ENCODE measurements at regions not wholly inside any gene's neighbourhood (a gene's known extent, or its start where the extent isn't known, plus 50 kb on each side); places are given as distances from the start of the nearest gene placed in this dataset.

DNA sequence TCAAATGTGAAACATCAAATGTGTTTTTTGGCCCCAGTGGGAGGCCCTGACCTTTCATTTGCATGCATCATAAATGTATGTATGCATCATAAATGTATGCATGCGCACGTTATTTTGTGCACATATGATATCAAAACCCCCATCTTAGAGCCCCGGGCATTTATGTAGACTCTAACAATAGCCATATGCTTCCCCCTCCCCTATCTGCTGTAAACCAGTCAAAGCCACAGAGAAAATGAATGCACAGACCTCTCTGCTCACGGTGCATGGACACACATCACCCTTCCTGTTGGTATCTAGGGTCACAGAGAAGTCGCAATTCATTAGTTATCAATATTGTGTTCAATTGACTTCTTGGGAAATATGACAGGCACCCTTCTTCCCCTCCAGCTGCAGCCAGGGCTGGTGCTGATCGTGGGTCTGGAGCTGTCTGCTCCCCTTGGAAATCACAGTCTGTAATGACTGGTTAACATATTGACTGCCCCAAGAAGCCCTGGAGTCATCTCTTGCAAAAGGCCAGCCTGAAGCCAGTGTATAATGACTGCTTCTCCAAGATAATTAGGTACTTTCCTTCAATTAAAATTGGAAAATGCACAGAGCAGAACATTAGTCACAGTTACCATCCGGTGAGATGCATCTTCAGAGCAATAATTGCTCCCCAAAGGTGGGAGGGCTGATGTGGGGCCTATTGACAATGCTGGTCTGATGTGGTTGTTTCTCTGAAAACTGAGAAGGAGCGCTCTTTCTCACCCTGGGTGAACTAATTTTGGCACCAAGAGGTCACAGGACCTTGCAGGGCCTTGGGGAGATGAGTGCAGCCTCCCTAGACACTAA is 532.2 kb downstream of the CDH26 start:
- Histone ChIP-seq H3K36me3 (ENCODE audit: insufficient read depth, low read length) (no peaks in the 10 kb centered on the region), H3K4me1 (ENCODE audit: insufficient read depth, low read length) (no peaks in the 10 kb centered on the region), H3K9me3 (ENCODE audit: low read length) (no peaks in the 10 kb centered on the region), H3K27me3 (ENCODE audit: insufficient read depth, low read length, poor library complexity, severe bottlenecking) (no peaks in the 10 kb centered on the region), H3K4me3 (ENCODE audit: low read length) (no peak overlapping the region), H3K27ac (ENCODE audit: low read depth, low read length) (no peak overlapping the region)
- Mint-ChIP-seq H3K27me3 (peaks cover 0 to 2% of the 10 kb centered on the region in 2 donors), H3K4me3 (no peak overlapping the region), H3K4me1 (no peaks in the 10 kb centered on the region), H3K27ac (no peak overlapping the region), H3K9me3 (peaks cover 0 to 3% (median 0%) of the 10 kb centered on the region in 5 donors), H3K36me3 (no peaks in the 10 kb centered on the region)
- ChIA-PET CTCF (no interaction called here), POLR2A (no interaction called here)
- DNase-seq: no peak

DNA sequence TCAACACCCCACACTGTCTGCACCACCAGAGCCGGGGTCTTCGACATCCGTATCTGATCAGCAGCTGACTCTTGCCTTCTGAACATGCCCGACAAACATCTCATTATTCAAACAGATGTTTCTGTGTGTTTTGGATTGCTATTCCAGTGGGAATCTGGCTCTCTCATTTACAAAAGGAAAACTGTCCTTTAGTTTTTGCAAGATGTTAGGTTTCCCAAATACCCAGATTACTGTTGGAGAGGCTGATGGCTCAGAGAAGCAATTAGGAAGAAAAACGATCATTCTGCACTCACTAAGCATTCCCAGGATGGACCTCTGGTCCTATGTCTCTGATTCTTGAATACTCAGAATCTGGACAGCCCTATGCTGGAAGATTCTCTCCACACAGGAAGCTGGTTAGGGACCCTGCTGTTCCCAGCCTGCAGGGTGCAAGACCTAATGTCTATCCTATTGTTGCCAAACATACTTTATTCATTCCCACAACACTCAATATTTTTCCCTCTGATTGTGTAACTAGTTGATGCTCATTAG is 532.9 kb downstream of the CDH26 start:
- no peak overlapping the region for H3K27ac ChIP-seq (ENCODE audit: low read depth, low read length)
- H3K4me1 Mint-ChIP-seq: no peaks in the 10 kb centered on the region

GRCh38 chr20:60494476-60494875 is 536.3 kb downstream of the CDH26 start:
- Histone ChIP-seq H3K4me1 (ENCODE audit: insufficient read depth, low read length) (no peaks in the 10 kb centered on the region), H3K27me3 (ENCODE audit: insufficient read depth, low read length, poor library complexity, severe bottlenecking) (no peaks in the 10 kb centered on the region), H3K4me3 (ENCODE audit: low read length) (no peak overlapping the region), H3K36me3 (ENCODE audit: insufficient read depth, low read length) (no peaks in the 10 kb centered on the region), H3K27ac (ENCODE audit: low read depth, low read length) (no peak overlapping the region), H3K9me3 (ENCODE audit: low read length) (no peaks in the 10 kb centered on the region)
- Mint-ChIP-seq H3K4me1 (no peaks in the 10 kb centered on the region), H3K27me3 (no peaks in the 10 kb centered on the region), H3K27ac (no peak overlapping the region), H3K9me3 (no peaks in the 10 kb centered on the region), H3K36me3 (no peaks in the 10 kb centered on the region), H3K4me3 (no peak overlapping the region)
- ChIA-PET POLR2A (no interaction called here), CTCF (no interaction called here)
- no peak for DNase-seq

More for the DNA sequence above, 532.9 kb downstream of the CDH26 start:
- no peak overlapping the region for H3K4me3 Mint-ChIP-seq
- H3K36me3 ChIP-seq (ENCODE audit: insufficient read depth, low read length): no peaks in the 10 kb centered on the region
- POLR2A ChIA-PET: no interaction called here
- H3K4me1 ChIP-seq (ENCODE audit: insufficient read depth, low read length): no peaks in the 10 kb centered on the region
- no peaks in the 10 kb centered on the region for H3K9me3 ChIP-seq (ENCODE audit: low read length)
- CTCF ChIA-PET: no interaction called here
- no peak overlapping the region for H3K27ac Mint-ChIP-seq
- peaks cover 0 to 2% of the 10 kb centered on the region in 2 donors for H3K27me3 Mint-ChIP-seq
- no peaks in the 10 kb centered on the region for H3K27me3 ChIP-seq (ENCODE audit: insufficient read depth, low read length, poor library complexity, severe bottlenecking)
- H3K4me3 ChIP-seq (ENCODE audit: low read length): no peak overlapping the region
- no peaks in the 10 kb centered on the region for H3K36me3 Mint-ChIP-seq
- DNase-seq: no peak
- H3K9me3 Mint-ChIP-seq: no peaks in the 10 kb centered on the region

- Mint-ChIP-seq H3K27me3 (no peaks in the 10 kb centered on the region), H3K4me3 (no peak overlapping the region), H3K4me1 (no peaks in the 10 kb centered on the region), H3K36me3 (no peaks in the 10 kb centered on the region), H3K9me3 (peaks cover 0 to 1% (median 0%) of the 10 kb centered on the region in 5 donors), H3K27ac (no peak overlapping the region)
- no peaks in the 10 kb centered on the region for H3K27me3 ChIP-seq (ENCODE audit: insufficient read depth, low read length, poor library complexity, severe bottlenecking)
- H3K27ac ChIP-seq (ENCODE audit: low read depth, low read length): no peak overlapping the region
- ChIA-PET POLR2A (no interaction called here), CTCF (no interaction called here)
- H3K4me1 ChIP-seq (ENCODE audit: insufficient read depth, low read length): no peaks in the 10 kb centered on the region
- no peaks in the 10 kb centered on the region for H3K36me3 ChIP-seq (ENCODE audit: insufficient read depth, low read length)
- H3K4me3 ChIP-seq (ENCODE audit: low read length): no peak overlapping the region
- H3K9me3 ChIP-seq (ENCODE audit: low read length): no peaks in the 10 kb centered on the region
- no peak for DNase-seq
These were observed 539.2 kb downstream of the CDH26 start for GRCh38 chr20:60497298-60498035.

DNA sequence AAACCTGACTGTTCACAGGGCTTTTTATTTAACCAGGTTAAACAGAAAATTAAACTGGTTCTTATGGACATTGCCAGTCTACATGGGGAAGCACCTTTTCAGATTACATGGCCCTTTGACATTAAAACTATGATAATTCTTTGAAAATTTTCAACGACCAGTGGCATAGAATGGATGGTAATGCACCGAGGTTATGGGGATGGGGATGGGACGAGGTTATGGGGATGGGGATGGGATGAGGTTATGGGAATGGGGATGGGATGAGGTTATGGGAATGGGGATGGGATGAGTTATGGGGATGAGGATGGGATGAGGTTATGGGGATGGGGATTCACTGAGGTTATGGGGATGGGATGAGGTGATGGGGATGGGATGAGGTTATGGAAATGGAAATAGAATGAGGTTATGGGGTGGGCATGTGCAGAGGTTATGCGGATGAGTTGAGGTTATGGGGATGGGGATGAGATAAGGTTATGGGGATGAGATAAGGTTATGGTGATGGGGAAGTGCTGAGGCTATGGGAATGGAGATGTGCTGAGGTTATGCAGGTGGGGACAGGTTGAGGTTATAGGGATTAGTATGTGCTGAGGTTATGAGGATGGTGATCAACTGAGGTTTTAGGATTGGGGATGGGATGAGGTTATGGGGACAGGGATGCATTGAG is 541.9 kb downstream of the CDH26 start:
- peaks cover 1 to 2% of the 10 kb centered on the region in 2 donors for H3K27me3 Mint-ChIP-seq
- H3K36me3 ChIP-seq (ENCODE audit: insufficient read depth, low read length): no peaks in the 10 kb centered on the region
- H3K36me3 Mint-ChIP-seq: no peaks in the 10 kb centered on the region
- no peaks in the 10 kb centered on the region for H3K27me3 ChIP-seq (ENCODE audit: insufficient read depth, low read length, poor library complexity, severe bottlenecking)
- ChIA-PET CTCF (no interaction called here), POLR2A (no interaction called here)
- no peaks in the 10 kb centered on the region for H3K4me1 ChIP-seq (ENCODE audit: insufficient read depth, low read length)
- DNase-seq: no peak
- no peak overlapping the region for H3K4me3 ChIP-seq (ENCODE audit: low read length)
- H3K4me1 Mint-ChIP-seq: no peaks in the 10 kb centered on the region
- no peak overlapping the region for H3K4me3 Mint-ChIP-seq
- H3K27ac Mint-ChIP-seq: no peak overlapping the region
- H3K27ac ChIP-seq (ENCODE audit: low read depth, low read length): no peak overlapping the region
- no peaks in the 10 kb centered on the region for H3K9me3 ChIP-seq (ENCODE audit: low read length)
- H3K9me3 Mint-ChIP-seq: peaks cover 0 to 1% (median 0%) of the 10 kb centered on the region in 5 donors

GRCh38 chr20:60501048-60501447 is 542.8 kb downstream of the CDH26 start:
- Histone ChIP-seq H3K27me3 (ENCODE audit: insufficient read depth, low read length, poor library complexity, severe bottlenecking) (no peaks in the 10 kb centered on the region), H3K4me1 (ENCODE audit: insufficient read depth, low read length) (no peaks in the 10 kb centered on the region), H3K36me3 (ENCODE audit: insufficient read depth, low read length) (no peaks in the 10 kb centered on the region), H3K4me3 (ENCODE audit: low read length) (no peak overlapping the region), H3K9me3 (ENCODE audit: low read length) (no peaks in the 10 kb centered on the region), H3K27ac (ENCODE audit: low read depth, low read length) (no peak overlapping the region)
- H3K9me3 Mint-ChIP-seq: peaks cover 0 to 1% (median 0%) of the 10 kb centered on the region in 5 donors
- peaks cover 2 to 3% of the 10 kb centered on the region in 2 donors for H3K27me3 Mint-ChIP-seq
- H3K36me3 Mint-ChIP-seq: no peaks in the 10 kb centered on the region
- no peak for DNase-seq
- ChIA-PET CTCF (no interaction called here), POLR2A (no interaction called here)
- no peaks in the 10 kb centered on the region for H3K4me1 Mint-ChIP-seq
- no peak overlapping the region for H3K4me3 Mint-ChIP-seq
- H3K27ac Mint-ChIP-seq: no peak overlapping the region

GRCh38 chr20:60502881-60503280 is 544.7 kb downstream of the CDH26 start:
- Mint-ChIP-seq H3K9me3 (peaks cover 0 to 1% (median 0%) of the 10 kb centered on the region in 5 donors), H3K27me3 (peaks cover 2 to 3% of the 10 kb centered on the region in 2 donors), H3K36me3 (no peaks in the 10 kb centered on the region), H3K27ac (no peak overlapping the region), H3K4me1 (no peaks in the 10 kb centered on the region), H3K4me3 (no peak overlapping the region)
- Histone ChIP-seq H3K4me1 (ENCODE audit: insufficient read depth, low read length) (no peaks in the 10 kb centered on the region), H3K27ac (ENCODE audit: low read depth, low read length) (no peak overlapping the region), H3K4me3 (ENCODE audit: low read length) (no peak overlapping the region), H3K36me3 (ENCODE audit: insufficient read depth, low read length) (no peaks in the 10 kb centered on the region), H3K9me3 (ENCODE audit: low read length) (no peaks in the 10 kb centered on the region), H3K27me3 (ENCODE audit: insufficient read depth, low read length, poor library complexity, severe bottlenecking) (no peaks in the 10 kb centered on the region)
- DNase-seq: no peak
- POLR2A ChIA-PET: no interaction called here
- CTCF ChIA-PET: no interaction called here

- Mint-ChIP-seq H3K9me3 (peaks cover 0 to 1% (median 0%) of the 10 kb centered on the region in 5 donors), H3K4me1 (no peaks in the 10 kb centered on the region), H3K27ac (no peak overlapping the region), H3K4me3 (no peak overlapping the region), H3K27me3 (peaks cover 2 to 5% of the 10 kb centered on the region in 2 donors), H3K36me3 (no peaks in the 10 kb centered on the region)
- ChIA-PET CTCF (no interaction called here), POLR2A (no interaction called here)
- H3K27me3 ChIP-seq (ENCODE audit: insufficient read depth, low read length, poor library complexity, severe bottlenecking): no peaks in the 10 kb centered on the region
- H3K9me3 ChIP-seq (ENCODE audit: low read length): no peaks in the 10 kb centered on the region
- H3K27ac ChIP-seq (ENCODE audit: low read depth, low read length): no peak overlapping the region
- no peak overlapping the region for H3K4me3 ChIP-seq (ENCODE audit: low read length)
- no peaks in the 10 kb centered on the region for H3K36me3 ChIP-seq (ENCODE audit: insufficient read depth, low read length)
- DNase-seq: no peak
- H3K4me1 ChIP-seq (ENCODE audit: insufficient read depth, low read length): no peaks in the 10 kb centered on the region
These were observed 547.2 kb downstream of the CDH26 start for GRCh38 chr20:60505423-60505822.
